Endothelial cell of umbilical vein (primary cell): ENCODE measurements at regions not wholly inside any gene's neighbourhood (a gene's known extent, or its start where the extent isn't known, plus 50 kb on each side); places are given as distances from the start of the nearest gene placed in this dataset.

ENCODE experiments used
- FOS ChIP-seq: IDR thresholded peaks from 2 replicates; pipeline ENCODE4 v1.6.1; 2011; ENCODE audit warnings: mild to moderate bottlenecking, low read length, moderate library complexity, borderline replicate concordance; ENCODE audit not compliant: insufficient read depth
- POLR2AphosphoS5 ChIP-seq: IDR thresholded peaks from 2 replicates; pipeline ENCODE4 v1.6.1; 2012; ENCODE audit warnings: low read depth, mild to moderate bottlenecking, control low read depth, low read length, moderate library complexity; ENCODE audit not compliant: insufficient read depth
- TF ChIP-seq, protein P1 (sequence below): IDR thresholded peaks from 2 replicates; pipeline ENCODE4 v1.6.1; 2011; ENCODE audit not compliant: insufficient read depth, insufficient read length

GRCh38 chr1:56031001-56031400 is 548.4 kb downstream of the PLPP3 start:
- TF ChIP-seq, protein P1, sequence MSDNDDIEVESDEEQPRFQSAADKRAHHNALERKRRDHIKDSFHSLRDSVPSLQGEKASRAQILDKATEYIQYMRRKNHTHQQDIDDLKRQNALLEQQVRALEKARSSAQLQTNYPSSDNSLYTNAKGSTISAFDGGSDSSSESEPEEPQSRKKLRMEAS: no peak
- TF ChIP-seq POLR2AphosphoS5: no peak
- TF ChIP-seq FOS: no peak
